ENCODE measurements at regions not wholly inside any gene's neighbourhood (a gene's known extent, or its start where the extent isn't known, plus 50 kb on each side); places are given as distances from the start of the nearest gene placed in this dataset.
"Not testable (repeated sequence)": the region's sequence is repeated elsewhere in the genome, so short reads cannot be mapped to it uniquely, and the experiment has no call there.

- DNase-seq (ENCODE audit: low read depth in 4 of 4, low spot score in 3 of 4), result no peak
These were observed 674.3 kb downstream of the BRINP3 start for GRCh38 chr1:189803364-189803763.

DNA sequence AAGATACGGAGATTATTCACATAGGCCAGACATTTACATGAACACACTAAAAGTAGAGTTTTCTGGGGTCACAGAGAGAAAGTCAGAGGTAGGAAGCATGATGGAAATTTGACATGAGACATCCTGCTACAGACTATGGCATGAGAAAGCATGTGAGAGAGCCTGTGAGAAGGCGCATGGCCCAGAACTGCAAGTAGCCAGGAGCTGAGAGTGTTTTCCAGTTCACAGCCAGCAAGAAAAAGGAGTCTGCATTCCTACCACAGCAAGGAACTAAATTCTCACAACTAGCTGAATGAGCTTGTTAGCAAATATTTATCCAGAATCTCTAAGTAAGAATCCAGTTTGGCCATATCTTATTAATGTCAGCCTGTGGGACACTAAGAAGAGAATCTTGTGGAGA, 673.3 kb downstream of the BRINP3 start:
- no peak for DNase-seq (ENCODE audit: low read depth in 4 of 4, low spot score in 3 of 4)

DNA sequence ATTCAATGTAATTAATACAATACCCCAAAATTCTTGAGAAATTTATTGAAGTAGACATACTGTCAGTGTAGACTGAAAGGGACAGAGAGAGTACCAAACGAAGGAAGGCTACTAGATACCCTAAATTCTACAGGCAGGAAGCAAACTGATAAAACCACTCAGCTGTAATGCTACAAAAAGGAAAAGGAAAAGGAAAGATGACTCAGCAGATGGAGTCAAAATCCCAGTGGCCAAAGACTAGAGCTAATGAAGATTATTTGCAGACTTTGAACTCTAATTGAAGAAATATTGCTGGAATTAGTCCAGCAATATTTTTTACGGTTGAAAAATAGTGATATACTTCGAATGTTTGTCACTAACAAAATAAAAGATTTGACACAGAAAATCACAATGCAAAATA, 671.9 kb downstream of the BRINP3 start:
- DNase-seq (ENCODE audit: low read depth in 4 of 4, low spot score in 3 of 4), result no peak

- not testable (repeated sequence) for DNase-seq (ENCODE audit: low read depth in 4 of 4, low spot score in 3 of 4)
These were observed 667.0 kb downstream of the BRINP3 start for GRCh38 chr1:189810639-189811038.

DNA sequence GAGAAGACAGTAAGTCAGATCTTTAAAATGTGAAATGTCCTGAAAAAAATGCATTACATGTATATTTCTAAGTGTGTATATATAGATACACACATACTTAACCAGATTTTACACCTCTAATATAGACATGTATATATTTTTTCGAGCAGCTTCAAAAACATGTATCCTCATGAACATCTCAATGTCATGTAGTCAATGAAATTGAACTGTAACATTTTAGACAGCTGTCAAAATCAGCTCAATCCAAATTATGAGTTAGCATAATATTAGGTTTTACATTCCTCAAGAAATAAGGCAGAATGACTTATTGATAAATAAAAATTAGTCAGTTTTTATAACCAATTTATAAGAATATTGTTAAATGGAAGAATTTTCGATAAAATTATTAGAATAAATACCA, 665.7 kb downstream of the BRINP3 start:
- no peak for DNase-seq (ENCODE audit: low read depth in 4 of 4, low spot score in 3 of 4)

- DNase-seq (ENCODE audit: low read depth in 4 of 4, low spot score in 3 of 4), result no peak
These were observed 661.1 kb downstream of the BRINP3 start for GRCh38 chr1:189816558-189816957.

DNA sequence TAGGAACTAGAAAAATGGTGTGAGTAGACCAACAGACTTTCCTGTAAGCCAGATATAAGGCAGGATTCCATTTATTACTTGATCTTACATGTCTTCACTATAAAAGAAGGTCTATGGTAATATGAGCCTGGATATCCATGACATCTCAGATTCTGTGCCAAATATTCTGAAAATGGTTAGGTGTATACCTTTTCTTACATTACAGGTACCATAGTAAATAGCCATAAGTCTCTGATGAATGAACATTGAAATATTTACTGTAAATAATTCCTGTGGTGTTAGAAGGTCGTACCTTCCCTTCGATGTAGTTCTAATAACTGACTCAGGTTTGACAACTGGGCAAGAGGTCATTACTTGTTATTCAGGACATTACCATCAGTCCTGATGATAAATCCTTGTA, 657.9 kb downstream of the BRINP3 start:
- DNase-seq (ENCODE audit: low read depth in 4 of 4, low spot score in 3 of 4), result no peak

DNA sequence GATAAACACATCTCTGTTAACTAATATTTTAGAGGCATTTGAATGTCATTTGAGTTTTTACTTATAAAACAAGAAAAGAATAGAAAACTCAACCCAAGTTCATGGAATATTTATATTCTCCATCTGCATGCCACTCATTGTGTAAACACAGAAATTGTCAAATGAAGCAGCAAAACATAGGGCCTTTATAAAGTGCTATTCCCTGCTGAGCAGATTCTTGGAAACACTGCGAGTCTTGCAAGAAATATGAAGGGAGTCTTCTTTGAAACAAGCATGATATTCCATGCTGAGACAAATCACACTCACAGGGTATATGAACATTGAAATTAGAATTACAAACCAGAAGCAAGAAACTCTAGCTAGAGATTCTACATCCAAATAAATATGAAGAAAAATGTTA, 655.8 kb downstream of the BRINP3 start:
- DNase-seq (ENCODE audit: low read depth in 4 of 4, low spot score in 3 of 4), result no peak

GRCh38 chr1:189834813-189835212, 642.9 kb downstream of the BRINP3 start:
- DNase-seq (ENCODE audit: low read depth in 4 of 4, low spot score in 3 of 4), result no peak

- no peak for DNase-seq (ENCODE audit: low read depth in 4 of 4, low spot score in 3 of 4)
These were observed 630.1 kb downstream of the BRINP3 start for GRCh38 chr1:189847613-189848012.

GRCh38 chr1:189851806-189852367, 625.8 kb downstream of the BRINP3 start:
- DNase-seq (ENCODE audit: low read depth in 4 of 4, low spot score in 3 of 4), result no peak

- no peak for DNase-seq (ENCODE audit: low read depth in 4 of 4, low spot score in 3 of 4)
These were observed 618.2 kb downstream of the BRINP3 start for GRCh38 chr1:189859385-189859977.

DNA sequence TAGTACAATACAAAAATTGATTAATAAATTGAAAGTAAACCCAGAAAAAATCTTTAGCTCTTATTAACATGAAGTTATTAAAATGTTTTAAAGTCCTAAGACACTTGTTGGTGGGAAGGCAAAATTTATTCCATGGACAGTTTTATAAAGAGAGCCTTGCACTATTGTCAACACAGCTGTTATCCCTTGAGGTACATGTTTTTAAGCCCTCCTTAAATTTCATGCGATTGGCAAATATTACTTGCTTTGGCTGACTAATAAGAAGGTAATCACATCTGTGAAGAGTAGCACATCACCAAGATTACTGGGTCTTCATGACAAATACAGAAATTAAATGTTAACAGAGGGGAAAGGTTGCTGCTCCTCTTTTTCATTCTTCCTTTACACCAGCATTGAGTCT, 611.1 kb downstream of the BRINP3 start:
- no peak for DNase-seq (ENCODE audit: low read depth in 4 of 4, low spot score in 3 of 4)

DNA sequence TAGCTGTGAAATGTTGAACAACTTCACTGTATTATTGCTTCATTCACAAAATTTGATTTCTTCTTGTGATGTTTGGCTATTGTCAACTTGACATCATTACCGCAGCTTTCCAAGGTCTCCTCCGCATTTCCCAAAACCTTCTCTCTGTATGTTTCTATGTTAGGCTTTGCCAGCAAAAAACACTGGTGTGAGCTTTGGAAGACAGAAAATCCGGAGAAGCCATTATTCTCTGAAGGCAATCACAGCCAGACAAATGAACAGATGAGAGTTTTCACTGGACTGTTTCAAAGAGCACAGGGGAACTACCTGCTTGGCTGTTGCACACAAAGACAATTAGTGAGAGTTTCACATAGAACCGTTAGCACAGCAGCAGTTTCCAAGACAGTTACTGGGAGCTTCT, 609.6 kb downstream of the BRINP3 start:
- no peak for DNase-seq (ENCODE audit: low read depth in 4 of 4, low spot score in 3 of 4)

GRCh38 chr1:189874715-189875435, 602.8 kb downstream of the BRINP3 start:
- no peak for DNase-seq (ENCODE audit: low read depth in 4 of 4, low spot score in 3 of 4)

DNA sequence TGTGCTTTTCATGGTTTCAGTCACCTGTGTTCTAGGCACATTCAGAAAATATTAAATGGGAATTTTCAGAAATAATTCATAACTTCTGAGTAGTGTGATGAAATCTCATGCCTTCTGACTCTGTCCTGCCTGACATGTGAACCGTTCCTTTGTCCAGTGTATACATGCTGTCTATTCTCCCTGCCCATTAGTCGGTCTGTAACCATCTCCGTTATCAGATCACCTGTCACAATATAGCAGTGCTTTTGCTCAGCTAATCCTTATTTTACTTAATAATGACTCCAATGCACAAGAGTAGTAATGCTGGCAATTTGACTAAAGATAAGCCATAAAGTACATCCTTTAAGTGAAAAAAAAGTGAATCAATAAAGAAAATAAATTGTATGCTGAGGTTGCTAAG, 597.5 kb downstream of the BRINP3 start:
- DNase-seq (ENCODE audit: low read depth in 4 of 4, low spot score in 3 of 4), result no peak

- DNase-seq (ENCODE audit: low read depth in 4 of 4, low spot score in 3 of 4), result no peak
These were observed 577.8 kb downstream of the BRINP3 start for GRCh38 chr1:189899686-189900425.

DNA sequence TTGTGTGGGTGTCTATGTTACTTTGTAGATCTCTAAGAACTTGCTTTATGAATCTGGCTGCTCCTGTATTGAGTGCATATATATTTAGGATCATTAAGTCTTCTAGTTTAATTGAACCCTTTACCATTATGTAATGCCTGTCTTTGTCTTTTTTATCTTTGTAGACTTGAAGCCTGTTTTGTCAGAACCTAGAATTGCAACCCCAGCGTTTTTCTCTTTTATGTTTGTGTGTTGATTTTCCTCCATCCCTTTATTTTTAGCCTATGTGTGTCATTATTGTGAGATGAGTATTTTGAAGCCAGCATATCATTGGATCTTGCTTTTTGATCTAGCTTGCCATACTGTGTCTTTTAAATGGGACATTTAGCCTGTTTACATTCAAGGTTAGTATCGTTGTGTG, 573.2 kb downstream of the BRINP3 start:
- no peak for DNase-seq (ENCODE audit: low read depth in 4 of 4, low spot score in 3 of 4)

DNA sequence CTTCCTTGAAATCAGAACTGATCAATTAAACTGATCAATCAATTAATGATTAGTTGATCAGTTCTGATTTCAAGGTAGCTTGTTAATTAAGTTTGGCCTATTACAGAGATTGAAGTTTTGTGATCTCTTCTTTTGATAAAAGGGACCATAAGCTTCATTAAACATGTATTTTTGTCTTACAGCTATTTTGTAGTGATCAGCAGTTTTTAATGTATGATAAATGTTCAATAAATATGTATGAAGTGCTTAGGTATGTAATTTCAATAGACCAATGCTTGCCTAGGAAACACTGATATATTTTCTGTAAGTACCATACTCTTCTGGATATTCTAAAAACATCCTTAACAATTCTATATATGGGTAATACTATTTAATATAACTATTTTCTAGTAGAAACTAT, 569.6 kb downstream of the BRINP3 start:
- no peak for DNase-seq (ENCODE audit: low read depth in 4 of 4, low spot score in 3 of 4)

- DNase-seq (ENCODE audit: low read depth in 4 of 4, low spot score in 3 of 4), result no peak
These were observed 556.1 kb downstream of the BRINP3 start for GRCh38 chr1:189921613-189922012.

- DNase-seq (ENCODE audit: low read depth in 4 of 4, low spot score in 3 of 4), result no peak
These were observed 550.0 kb downstream of the BRINP3 start for GRCh38 chr1:189927641-189928040.

Measured in right renal pelvis (tissue), 4 donors.